Gastrocnemius medialis (tissue), 4 donors: ENCODE measurements at regions not wholly inside any gene's neighbourhood (a gene's known extent, or its start where the extent isn't known, plus 50 kb on each side); places are given as distances from the start of the nearest gene placed in this dataset.

Experiments
- POLR2A ChIP-seq, 2 donors: fragments of 450-650 bp; IDR thresholded peaks; one replicate each; pipeline ENCODE4 v1.6.1; 2017; ENCODE audit warnings: antibody characterized with exemption in 2 of 2, mild to moderate bottlenecking in 2 of 2, moderate library complexity in 2 of 2
- TF ChIP-seq, protein P1 (sequence below), 5 experiments: fragments of 450-650 bp in 3 of 5; fragments of 200-600 bp in 2 of 5; sonication (generic) in 2 of 5; IDR thresholded peaks in 4 of 5; conservative IDR thresholded peaks in 1 of 5; 1 replicate in 4 of 5; 2 replicates in 1 of 5; pipeline ENCODE4 v1.5.1; 2016 to 2019; ENCODE audit warnings: antibody characterized with exemption in 5 of 5, mild to moderate bottlenecking in 3 of 5, moderate library complexity in 3 of 5

DNA sequence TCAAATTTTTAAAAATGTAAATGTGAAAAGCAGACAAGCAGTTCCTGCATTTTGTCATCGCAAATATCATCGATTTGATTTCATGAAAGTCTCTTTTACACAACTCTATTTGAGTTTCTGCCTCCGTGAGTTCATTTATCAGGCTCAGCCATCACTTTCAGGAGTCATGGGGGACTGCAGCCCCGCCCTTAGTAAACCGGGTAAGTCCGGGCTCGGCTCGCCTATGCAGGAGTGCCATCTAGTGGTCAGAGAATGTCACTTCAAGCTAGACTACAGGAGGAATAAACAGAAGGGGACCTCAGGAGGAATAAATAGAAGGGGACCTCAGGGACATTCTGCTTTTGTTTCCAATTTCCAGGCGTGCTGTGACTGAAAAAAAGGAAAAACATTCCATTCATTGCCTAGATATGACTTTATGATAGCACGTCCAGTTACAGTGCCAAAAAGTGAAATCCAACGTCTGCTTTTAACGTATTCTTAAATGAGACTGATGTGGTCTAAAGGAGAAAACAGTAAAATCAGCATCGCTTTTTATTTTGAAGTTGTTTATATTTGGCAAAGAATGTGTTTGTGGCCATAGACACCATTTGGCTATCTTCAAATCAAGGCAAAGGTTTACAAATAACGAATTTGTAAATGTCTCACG, 333.9 kb downstream of the HACE1 start:
- TF ChIP-seq POLR2A (IDR thresholded peaks at IDR 0.05), result no peak
- TF ChIP-seq, protein P1, sequence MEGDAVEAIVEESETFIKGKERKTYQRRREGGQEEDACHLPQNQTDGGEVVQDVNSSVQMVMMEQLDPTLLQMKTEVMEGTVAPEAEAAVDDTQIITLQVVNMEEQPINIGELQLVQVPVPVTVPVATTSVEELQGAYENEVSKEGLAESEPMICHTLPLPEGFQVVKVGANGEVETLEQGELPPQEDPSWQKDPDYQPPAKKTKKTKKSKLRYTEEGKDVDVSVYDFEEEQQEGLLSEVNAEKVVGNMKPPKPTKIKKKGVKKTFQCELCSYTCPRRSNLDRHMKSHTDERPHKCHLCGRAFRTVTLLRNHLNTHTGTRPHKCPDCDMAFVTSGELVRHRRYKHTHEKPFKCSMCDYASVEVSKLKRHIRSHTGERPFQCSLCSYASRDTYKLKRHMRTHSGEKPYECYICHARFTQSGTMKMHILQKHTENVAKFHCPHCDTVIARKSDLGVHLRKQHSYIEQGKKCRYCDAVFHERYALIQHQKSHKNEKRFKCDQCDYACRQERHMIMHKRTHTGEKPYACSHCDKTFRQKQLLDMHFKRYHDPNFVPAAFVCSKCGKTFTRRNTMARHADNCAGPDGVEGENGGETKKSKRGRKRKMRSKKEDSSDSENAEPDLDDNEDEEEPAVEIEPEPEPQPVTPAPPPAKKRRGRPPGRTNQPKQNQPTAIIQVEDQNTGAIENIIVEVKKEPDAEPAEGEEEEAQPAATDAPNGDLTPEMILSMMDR (IDR thresholded peaks at IDR 0.05 in 4 of 5, conservative IDR thresholded peaks at IDR 0.05 in 1 of 5), result peak; percentile 60 to 87 (median 73)
